GM21825 (cell line): ENCODE measurements at regions not wholly inside any gene's neighbourhood (a gene's known extent, or its start where the extent isn't known, plus 50 kb on each side); places are given as distances from the start of the nearest gene placed in this dataset.
A peak's percentile ranks its signal among the peaks of the same experiment; 100 is the strongest.
"Not testable (repeated sequence)": the region's sequence is repeated elsewhere in the genome, so short reads cannot be mapped to it uniquely, and the experiment has no call there.

Source experiments
- ATAC-seq: cut with Tn5 transposase; IDR thresholded peaks from one replicate; pipeline ENCODE4 v1.9.1; 2021; ENCODE audit warnings: mild to moderate bottlenecking, moderate library complexity; ENCODE audit not compliant: unreplicated experiment

DNA sequence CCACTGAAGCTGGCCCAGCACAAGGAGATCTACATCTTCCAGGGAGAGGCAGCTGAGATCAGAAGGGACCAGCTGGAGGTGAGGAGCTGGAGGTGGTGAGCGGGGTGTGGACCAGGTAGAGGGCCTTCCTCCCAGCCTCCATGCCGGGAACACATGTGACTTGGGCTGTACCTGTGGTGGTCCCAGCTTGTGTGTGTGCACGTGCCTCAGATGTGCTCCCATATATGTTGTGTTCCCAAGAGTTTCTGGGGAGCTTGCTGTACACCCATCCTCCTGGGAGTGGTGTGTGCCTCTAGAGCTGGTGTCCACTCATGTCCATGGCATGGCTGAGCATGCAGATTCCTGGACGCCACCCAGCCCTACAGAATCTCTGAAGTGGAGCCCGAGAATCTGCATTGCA is 183.7 kb upstream of the AKAP13 start:
- ATAC-seq: not testable (repeated sequence)

DNA sequence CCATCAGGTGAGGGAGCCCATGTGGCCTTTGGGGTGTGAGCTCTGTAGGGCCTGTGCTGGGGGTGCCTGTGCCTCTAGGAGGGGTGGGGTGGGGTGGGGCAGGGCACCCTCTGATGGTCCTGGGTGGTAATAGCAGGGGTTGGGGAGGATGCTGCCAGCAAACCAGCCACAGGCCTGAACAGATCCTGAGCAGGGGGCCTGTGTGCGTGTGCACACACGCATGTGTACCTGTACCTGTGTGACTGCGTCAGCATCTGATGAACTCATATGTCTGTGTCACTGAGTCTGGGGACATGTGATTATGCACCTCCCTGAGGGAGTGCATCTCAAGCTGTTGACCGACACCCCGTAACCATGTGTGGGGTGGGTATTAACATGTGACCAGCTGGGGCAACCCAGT is 182.8 kb upstream of the AKAP13 start:
- not testable (repeated sequence) for ATAC-seq

DNA sequence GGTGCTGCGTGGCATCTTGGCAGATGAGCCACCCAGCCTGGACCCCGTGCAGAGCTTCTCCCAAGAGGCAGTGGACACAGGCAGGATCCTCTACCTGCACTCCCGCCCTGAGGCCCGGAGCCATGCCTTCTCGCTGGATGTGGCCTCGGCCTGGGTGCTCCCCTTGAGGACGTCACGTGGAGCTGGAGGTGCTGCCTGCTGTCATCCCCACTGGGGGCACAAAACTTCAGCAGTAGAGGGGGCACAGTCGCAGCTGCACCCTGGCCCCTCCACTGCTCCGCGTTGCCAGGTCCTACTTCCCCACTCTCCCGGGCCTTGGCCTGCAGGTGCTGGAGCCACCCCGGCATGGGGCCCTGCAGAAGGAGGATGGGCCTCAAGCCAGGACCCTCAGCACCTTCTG is 182.0 kb upstream of the AKAP13 start:
- not testable (repeated sequence) for ATAC-seq

DNA sequence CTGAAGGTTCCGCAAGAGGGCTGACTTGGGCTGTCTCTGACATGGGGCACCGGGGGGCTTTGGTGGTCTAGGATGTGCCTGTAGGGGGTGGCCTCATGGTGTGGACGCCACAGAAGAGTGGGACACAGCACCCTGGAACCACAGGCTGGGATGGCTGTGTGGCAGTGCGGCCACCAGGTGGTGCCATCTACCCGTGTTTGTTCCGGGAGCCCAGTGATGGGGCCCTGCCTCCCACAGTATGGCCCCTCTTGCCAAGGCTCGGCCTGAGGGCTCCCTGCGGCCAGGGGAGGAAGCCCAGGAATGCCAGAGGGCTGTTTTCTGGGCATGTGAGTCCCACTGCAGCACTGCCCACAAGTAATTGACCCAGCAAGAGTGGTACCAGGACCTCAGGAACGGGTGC is 180.2 kb upstream of the AKAP13 start:
- ATAC-seq: peak; percentile 96

DNA sequence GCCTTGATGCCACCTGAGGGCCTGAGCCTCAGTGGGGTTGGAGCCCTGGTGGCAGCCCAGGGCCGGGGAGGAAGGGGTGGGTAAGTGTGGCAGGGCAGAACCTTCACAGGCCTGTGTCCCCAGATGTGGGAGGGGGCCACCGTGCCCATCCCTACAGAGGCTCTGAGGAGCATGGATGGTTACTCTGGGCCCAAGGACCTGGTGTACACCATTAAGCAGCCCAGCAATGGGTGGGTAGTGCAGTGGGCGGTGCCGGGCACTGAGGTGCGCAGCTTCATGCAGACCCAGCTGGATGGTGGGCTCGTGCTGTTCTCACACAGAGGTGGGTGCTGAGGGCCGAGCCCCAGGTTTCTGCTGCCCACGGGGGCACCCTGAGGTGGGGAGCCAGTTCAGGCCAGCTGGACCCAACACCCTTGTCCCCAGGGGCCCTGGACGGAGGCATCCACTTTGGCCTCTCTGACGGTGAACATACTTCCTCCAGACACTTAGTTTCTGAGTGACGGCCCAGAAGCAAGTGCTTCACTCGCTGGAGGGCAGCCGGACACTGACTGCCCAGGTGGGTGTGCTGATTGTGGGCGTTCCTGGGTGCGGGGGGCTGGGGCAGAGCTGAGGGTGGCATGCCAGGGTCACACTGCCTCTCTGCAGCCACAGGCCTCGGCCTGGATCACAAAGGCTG is 179.1 kb upstream of the AKAP13 start:
- not testable (repeated sequence) for ATAC-seq

DNA sequence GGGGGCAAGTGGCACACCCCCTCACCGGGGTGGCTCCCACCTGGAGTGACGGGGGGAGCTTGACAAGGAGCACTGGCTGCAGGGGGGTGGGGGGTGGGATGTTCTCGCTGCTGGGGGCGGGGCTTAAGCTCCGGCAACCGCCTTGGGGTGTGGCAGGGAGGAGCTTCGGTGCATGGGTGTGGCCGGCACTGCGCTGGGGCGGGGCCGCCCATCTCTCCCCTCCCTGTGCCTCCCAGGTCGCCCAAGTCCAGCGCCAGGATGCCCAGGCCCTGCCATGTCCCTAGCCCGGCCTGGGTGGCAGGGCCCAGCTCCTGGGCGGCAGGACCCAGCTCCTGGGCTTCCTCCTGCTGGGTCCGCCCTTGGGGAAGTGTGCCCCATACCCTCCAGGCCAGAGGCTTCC is 175.9 kb upstream of the AKAP13 start:
- not testable (repeated sequence) for ATAC-seq

DNA sequence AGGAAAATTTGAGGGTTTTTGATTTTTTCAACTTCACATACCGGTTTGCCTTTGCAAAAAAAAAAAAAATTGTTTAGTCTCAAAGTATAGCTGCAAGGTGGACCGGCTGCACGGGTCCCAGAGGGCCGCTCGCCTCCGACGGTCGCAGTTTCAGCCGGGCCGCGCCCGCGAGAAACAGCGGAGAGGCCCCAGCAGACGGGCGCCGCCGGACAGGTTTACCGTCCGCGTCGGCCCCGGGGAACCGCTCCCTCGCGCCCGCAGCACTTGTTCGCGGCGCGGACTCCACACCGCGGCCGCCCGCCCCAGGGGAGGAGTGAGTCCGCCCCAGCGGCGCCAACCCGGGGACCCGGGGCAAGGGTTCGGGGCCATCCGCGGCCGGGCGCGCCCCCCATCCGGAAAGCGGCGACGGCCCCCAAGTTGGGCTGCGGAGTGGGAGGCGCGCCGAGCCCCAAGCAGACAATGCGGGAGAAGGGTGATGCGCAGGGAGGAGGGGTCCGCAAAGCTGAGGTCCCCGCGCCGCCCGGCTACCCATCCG is 146.5 kb upstream of the AKAP13 start:
- ATAC-seq: not testable (repeated sequence)

DNA sequence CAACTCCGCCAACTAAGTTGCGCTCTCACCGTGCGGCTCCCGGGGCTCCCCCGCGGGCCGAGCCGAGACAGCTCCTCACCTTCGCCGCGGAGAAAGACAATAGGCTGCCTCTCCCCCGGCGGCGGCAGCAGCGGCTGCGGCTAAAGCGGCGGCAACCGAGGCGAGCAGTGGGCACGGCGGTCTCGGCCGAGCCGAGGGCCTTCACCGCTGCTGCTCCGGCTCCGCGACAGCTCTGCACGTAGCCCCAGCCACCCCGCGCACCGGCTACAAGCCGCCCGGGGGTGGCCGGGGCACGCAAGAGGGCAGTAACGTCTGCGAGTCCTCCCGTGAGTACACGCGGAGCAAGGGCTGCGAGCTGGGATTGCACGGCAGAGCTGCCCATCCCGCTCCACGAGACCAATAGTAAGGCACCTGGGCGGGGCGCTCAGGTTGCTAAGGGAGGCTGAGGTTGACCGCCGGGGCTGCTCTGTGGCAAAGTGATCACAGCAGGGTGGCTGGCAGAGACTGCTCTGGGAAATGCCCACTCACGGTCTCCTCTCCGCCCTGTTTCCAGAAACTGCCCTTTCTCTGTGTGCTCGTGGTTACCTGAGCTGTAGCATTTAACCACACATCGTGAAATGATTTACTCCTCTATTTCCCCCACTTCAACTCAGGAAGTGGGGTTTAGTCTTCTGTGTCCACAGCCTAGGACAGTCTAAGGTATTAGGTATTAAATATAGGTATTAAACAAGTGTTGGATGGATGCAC is 145.8 kb upstream of the AKAP13 start:
- ATAC-seq: not testable (repeated sequence)

DNA sequence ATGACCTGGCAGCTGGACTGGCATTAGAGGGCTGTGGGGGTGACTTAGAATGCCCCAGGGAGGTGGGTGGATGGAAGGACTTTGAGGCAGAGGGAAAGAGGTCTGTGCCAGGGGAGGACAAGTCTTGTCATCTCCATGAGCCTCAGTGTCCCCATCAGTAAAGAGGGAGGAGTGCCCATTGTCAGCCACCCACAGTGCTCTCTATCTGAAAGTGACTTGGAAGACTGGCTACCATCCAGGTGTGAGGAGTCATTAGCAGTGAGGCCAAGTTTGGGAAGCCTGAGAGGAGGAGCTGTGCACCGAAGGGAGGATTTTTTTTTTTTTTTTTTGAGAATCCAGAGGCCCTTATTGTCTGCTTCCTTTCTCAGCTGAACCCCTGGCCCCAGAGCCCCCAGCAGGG is 136.3 kb upstream of the AKAP13 start:
- ATAC-seq: not testable (repeated sequence)

DNA sequence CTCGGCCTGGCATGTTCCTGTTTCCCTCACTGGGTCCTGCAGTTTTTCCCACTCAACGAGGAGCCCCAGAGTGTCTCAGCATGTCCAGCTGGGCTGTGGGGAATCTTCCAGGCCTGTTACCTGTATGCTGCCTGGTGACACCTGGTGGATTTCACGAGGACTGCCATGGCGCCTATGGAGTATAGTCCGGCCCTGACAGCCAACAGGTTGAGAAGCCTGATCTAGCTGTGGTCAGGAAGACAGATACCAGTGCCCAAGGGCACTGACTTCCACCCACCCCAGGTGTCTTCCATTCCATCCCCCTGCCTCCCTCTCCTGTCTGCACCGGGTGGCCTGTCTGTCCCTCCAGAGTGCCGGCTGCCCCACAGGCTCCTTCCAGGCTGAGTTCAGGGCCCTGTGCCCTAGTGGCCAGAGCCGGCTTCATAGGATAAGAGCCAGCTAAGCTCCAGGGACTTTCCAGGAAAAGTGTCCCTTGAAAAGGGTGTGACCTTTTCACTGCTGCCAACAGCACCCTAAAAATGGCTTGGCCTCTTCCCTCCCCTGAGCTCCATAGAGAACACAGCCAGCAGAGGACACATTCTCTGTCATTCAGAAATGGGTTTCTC is 129.4 kb upstream of the AKAP13 start:
- not testable (repeated sequence) for ATAC-seq

DNA sequence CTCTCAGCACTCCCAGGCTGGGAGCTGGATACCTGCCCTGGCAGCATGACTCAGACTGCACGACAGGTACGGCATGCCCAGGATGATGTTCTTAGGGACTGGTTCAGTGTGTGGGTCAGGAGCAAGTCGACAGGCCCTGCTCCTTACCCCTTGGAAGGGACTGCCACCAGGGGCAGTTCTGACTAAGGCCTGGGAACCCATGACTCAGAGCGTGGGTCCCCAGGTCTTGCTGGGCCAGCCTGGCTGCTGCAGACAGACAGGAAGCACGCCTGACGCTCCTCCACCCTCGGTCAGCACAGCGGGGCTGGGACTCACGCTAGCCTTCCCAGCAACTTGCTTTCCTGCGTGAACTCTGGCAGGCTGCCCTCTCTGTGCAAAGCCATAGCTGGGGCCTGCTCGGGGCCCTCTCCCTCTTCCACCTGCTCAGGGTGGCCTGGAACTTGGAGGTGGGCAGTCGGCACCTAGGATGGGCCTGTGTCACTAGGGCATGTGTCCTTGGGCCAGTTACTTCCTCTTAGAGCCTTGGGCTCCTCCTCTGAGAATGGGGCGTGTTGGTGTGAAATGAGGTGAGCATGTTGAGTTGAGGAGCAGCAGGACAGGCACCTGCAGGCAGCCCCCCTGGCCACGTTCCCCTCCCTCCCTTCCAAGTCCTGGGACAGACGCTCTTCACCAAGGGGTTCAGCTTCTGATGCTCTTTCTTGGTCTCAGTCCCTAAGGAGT is 127.0 kb upstream of the AKAP13 start:
- ATAC-seq: peak; percentile 70

DNA sequence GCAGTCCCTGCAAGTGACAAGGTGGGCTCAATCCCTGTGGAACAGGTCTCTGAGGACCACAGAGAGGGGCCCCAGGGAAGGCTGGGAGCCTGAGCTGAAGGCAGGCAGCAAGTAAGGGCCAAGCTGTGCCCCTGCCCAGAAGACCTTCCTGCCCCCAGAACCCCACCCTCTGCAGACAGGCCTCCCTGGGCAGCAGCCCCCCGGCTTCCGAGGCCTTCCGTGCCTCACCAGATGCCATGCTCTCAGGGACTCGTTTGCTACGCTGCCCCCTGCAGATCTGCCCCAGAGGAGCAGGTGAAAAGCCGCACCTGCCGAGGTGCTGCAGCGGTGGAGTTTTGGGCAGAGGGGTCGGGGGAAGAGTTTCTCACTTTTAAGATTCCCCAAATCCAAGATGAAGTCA is 125.4 kb upstream of the AKAP13 start:
- not testable (repeated sequence) for ATAC-seq

DNA sequence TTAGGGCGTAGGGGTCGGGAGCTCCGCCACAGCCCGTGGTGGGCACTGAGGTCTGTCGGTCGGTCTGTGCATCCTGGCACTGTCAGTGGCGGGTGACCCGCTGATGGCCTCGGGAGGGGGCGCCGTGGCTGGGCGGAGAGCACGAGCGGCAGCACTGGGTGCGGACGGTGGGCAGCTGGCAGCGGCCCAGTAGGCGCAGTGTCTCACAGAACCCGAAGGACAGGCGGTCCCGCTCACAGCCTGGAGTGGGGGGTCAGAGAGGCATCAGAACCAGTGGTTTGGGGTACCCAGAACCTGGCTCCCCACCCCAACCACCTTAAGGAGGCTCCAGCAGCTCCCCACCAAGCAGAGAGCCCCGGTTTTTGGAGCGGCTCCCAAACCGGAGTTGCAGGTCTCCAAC is 124.9 kb upstream of the AKAP13 start:
- not testable (repeated sequence) for ATAC-seq

DNA sequence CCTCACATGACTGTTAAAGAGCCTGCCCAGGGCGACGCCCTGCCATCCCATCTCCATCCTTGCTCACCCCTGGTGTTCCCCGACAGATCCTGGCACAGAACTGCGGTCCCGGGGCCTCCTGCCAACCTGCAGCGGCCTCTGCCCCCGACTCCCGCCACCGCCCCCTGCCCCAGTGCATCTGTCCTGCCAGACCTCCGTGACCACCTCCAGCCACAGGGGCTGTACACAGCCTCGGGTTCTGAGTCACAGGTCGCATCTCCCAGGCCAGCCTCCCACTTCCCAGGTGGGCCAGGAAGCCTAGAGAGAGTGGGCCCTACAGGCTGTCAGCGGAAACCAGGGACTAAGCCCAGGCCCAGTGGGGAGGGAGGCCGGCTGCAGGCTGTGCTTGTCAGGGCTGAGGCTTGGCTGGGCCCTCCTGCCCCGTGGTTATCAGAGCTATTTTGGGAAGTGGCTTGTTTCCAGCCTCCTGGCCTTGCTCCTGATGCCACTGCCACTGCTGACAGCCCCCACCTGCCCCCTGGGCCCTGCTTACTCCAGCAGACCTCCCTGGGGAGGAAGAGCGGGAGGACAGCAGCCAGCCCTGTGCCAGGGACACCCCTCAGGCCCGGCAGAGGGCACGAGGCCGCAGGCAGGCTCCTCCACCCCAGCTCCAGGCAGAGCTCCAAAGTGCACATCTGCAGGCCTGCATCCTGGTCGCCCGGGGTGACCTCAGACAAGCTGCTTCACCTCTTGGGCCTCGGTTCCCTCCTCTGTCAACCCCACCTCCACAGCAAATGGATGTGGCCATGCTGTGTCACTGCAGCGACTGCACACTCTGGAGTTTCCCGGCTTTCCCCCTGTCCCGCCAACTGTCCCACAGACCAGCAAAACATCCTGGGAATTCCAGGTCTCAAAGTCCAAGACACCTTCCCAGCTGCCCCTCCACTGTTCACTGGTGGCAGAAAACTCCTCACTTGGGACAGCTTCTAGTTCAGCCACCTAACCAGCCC is 124.1 kb upstream of the AKAP13 start:
- not testable (repeated sequence) for ATAC-seq

DNA sequence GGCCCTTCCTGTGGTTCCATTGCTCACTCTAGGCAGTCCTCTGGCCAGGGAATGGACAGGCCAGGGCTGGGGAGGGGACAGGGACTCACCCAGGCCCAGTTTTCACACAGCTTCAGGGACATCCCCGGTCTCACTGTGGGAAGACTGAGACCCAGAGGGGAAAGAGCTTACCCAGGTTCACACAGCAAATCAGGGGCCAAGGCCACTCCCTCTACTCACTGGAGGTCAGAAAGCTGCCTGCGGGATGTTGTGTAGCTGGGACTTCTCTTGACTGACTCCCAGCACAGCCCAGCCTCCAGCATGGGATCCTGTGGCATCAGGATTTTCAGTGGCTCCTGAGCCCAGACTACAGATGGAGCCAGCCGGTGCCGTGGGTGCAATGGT is 122.3 kb upstream of the AKAP13 start:
- ATAC-seq: not testable (repeated sequence)

DNA sequence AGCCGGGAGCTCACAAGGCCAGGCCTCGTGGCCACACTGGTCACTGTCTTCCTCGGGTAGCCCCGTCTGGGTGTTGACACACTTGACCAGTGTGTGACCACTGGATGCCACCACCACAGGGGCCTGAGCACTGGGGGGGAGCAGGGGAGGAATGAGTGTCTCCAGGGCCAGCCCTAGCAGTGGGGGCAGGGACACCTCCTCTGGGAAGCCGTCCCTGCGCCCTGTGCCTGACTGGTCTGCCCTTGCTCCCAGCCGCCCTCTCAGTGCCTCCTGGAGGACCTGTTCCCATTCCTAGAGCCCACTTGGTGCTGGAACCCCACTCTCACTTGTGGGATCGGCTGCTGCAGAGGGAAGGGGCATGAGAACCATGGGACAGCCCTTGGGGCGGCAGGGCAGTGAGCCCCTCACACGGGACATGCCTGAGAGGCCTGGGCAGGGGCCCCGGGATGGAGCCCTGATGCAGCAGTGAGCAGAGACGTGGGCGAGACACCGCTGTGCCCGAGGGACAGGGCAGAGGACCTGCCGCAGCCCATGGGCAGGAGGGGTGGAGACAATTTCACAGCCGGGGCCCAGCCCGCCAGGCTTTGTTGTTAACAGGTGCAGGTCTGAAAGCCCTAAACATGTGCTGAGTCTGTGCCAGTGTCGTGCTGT is 121.7 kb upstream of the AKAP13 start:
- ATAC-seq: not testable (repeated sequence)

DNA sequence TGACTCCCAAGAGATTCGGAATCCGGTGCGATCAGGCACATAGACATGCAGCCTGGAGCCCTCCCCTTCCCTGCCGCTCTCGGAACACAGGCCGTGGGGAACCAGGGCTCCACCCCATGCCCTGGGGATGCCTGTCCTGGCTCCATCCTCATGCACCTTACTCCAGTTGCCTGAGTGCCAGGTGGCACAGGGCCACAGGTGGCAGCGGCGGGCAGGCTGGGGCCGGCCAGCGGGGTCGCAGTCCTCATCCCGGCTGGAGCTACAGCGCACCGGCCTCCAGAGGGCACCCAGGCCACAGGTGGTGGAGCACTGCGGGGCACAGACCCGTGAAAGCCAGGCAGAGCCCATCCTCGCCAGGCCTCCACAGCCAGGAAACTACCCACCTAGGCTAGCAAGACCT is 119.9 kb upstream of the AKAP13 start:
- ATAC-seq: not testable (repeated sequence)

DNA sequence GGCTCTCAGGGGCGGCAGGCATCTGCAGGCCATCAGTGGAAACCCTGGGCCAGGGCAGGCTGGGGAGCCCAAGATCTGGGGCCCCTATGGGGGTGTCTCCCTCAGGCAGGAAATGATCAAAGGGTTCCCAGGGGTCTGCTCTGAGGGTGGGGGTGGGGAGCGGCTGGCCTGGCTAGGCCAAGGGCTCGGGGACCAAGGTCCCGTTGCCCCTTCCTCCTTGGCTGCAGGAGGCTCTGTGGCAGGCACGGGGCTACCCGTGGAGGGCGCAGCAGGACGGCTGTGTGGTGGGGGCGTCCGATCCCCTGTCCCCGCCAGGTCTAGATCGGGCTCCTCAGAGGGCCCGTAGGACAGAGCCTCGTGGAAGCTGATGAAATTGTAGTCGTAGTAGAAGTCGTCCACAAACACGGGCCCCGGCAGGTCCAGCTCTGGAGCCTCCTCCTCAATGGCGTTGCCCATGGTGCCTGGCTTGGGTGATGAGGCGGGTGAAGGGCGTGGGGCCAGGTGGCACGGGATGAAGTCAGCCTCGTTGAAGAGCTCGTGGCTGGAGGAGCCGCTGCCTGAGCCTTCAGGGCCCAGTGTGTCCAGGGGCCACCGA is 117.8 kb upstream of the AKAP13 start:
- not testable (repeated sequence) for ATAC-seq

DNA sequence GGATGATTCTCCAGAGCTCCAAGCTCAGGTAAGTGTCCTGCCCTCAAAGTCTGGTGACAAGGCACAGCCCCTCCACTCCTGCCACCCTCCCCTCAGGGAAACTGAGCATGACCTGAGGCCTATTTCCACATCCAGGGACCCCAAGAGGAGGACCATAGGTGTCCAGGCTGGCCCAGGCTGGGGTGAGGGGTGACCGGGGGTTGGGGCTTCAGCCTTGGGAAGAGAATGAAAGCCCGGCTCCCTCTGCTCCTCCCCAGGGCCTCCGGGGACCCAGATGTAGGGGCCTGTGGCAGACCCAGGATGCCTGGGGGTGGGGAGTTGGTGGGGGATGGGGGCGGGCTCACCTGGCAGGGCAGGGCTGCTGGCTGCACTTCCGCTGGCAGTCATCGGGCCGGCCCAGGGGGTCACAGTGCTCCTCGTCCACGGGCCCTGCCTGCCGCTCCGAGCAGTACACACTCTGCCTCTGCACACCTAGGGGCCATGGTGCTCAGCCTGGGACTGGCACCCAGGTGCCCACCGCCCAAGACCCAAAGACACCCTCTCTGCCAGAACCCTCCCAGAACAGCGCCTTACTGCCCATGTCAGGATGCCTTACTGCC is 116.5 kb upstream of the AKAP13 start:
- not testable (repeated sequence) for ATAC-seq
